HS-27A (cell line): ENCODE measurements at regions not wholly inside any gene's neighbourhood (a gene's known extent, or its start where the extent isn't known, plus 50 kb on each side); places are given as distances from the start of the nearest gene placed in this dataset.

Source experiments
- DNase-seq: peaks from one replicate; pipeline ENCODE4 v3.0.0-alpha.2; 2012; ENCODE audit warnings: low read depth, missing footprints

DNA sequence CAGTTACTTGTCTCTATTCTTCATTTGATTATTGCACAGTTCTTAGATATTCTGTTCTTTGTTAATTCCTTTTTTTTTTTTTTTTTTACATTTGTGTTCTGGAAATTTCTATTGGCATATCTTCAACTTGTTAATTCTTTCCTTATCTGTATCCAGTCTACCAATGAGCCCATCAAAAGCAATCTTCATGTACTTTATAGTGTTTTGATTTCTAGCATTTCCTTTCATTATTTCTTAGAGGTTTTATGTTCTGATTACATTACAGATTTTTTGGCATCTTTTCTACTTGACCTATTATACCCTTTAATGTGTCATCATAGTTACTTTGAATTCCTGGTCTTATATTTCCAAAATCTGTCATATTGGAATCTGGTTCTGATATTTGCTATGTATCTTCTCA is 2194.8 kb downstream of the PCDH9 start:
- no peak for DNase-seq

DNA sequence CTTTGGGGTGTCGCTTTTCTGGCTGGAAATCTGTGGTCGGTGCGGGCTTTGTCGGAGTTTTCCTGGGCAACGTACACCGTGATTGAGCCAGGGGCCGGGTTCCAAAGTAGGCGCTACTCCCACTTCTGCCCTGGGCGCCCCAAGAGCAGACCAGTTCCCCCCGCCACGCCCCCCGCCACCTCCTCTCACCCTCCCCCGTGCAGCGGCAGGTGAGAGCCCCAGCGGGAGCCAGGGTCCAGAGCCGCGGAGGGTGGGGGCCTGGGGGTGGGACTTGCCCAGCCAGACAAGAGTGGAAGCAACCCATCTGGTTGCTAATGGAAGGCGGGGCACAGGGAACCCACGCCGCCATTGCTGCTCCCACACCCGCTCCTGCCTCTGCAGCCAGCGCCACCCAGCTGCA is 2195.9 kb downstream of the PCDH9 start:
- DNase-seq = no peak

DNA sequence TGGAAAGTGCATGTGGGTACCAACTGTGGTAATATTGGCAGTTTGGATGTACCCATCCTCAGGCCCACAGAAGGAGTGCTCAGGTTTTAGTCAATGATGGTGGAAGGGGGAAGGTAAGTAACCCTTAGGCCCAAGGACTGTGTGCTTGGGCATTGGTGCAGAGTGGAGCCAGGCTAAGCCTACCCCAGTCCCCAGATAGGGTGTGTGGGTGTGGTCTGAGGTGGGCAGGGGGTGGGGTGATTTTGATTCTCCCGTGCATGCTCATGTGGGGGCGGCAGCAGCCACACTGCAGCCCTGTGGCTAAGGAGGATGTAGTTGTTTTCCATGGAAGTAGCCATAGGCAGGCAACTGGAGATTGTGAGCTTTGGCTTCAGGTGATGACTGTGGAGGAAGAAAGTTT is 2197.3 kb downstream of the PCDH9 start:
- DNase-seq = no peak

- DNase-seq = no peak
Observed at GRCh38 chr13:65028101-65028500, 2202.0 kb downstream of the PCDH9 start.

GRCh38 chr13:65026505-65026904 is 2203.6 kb downstream of the PCDH9 start:
- no peak for DNase-seq

GRCh38 chr13:65011378-65011777 is 2218.8 kb downstream of the PCDH9 start:
- DNase-seq = no peak

GRCh38 chr13:64997438-64997837 is 2232.7 kb downstream of the PCDH9 start:
- no peak for DNase-seq

DNA sequence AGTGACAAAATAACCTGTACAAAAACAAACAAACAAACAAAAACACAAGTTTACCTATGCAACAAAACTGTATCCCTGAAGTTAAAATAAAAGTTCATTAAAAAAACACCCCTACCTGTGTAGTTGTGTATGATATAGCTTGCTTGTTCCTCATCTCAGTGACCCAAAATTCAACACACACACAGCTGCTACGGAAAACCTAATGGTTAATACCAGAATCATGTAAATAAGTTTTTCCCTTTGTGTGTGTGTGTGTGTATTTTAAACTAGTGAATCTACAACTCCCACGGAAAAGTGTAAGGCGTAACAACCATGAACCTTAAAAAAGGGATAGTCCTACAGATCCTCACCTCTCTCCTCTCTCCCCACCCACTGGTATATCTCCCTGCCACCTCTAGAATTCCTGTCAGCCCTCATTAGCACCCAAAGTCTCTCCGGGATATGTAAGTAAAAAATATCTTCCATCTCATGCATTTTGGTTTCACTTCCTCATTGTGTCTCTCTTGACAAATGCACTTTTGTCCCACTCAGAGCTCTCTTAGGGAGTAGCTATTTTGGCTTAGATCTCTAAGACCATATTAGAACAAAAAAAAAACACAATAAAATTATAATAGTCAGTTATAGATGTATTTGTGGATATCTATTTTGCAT is 2236.5 kb downstream of the PCDH9 start:
- no peak for DNase-seq

- DNase-seq = peak; percentile 12
Observed at GRCh38 chr13:64992314-64992713, 2237.8 kb downstream of the PCDH9 start.

- DNase-seq = no peak
Observed at GRCh38 chr13:64985075-64985474, 2245.1 kb downstream of the PCDH9 start.

DNA sequence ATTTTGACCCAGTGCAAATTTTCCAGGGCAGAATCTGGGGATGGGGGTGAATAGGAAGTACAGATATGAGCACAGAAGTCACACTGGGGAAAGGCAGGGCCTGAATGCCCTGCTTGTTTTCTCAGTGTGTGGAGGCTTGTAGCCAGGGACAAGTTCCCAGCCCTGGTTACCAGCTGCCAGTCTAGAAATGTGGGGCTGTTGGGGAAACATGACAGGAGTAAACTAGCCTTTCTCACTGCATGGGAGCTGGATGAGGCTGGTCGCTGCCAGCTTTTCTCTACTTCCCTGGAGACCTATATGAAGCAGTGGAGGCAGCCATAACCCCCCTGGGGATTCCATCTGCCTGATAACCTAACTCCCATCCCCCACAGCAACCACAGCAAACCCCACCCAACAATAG is 2267.7 kb downstream of the PCDH9 start:
- DNase-seq = no peak

GRCh38 chr13:64959276-64959675 is 2270.9 kb downstream of the PCDH9 start:
- no peak for DNase-seq

GRCh38 chr13:64958106-64958505 is 2272.0 kb downstream of the PCDH9 start:
- no peak for DNase-seq

DNA sequence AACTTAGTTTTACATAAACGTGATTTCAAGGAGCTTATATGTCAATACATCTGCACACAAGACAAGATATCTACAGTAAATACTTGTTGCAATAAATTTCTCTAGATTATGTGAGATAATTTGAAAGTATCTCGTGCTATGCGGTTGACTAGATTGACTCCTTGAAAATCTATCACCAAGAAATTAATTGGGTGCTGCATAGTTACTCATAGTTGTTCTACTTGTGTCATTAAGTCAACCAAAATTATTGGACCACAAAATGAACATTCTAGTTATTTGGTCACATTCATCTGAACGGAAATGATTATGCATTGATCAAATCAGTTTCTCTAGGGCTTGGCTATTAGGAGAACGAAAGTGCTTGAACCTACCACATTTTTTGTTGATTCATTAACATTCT is 2291.5 kb downstream of the PCDH9 start:
- DNase-seq = no peak

DNA sequence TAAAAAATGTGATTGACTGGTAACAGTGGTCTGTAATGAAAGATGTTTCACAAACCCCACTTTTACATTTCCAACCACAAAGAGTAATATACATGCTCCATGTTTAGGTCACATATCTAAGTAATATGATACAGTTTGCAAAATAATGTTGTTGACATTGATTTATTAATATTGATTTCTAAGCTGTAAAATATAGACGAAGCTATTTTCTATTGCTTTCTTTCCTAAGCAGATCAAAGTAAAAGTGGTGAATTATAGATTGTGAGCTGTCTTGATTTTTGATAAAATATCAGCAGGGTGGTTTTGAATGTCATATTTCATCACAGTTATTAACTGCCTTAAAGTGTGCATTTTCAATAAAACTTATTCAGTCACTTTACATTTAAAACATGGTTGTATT is 2292.8 kb downstream of the PCDH9 start:
- DNase-seq = no peak

GRCh38 chr13:64936879-64937278 is 2293.3 kb downstream of the PCDH9 start:
- DNase-seq = no peak

GRCh38 chr13:64935441-64935840 is 2294.7 kb downstream of the PCDH9 start:
- no peak for DNase-seq

DNA sequence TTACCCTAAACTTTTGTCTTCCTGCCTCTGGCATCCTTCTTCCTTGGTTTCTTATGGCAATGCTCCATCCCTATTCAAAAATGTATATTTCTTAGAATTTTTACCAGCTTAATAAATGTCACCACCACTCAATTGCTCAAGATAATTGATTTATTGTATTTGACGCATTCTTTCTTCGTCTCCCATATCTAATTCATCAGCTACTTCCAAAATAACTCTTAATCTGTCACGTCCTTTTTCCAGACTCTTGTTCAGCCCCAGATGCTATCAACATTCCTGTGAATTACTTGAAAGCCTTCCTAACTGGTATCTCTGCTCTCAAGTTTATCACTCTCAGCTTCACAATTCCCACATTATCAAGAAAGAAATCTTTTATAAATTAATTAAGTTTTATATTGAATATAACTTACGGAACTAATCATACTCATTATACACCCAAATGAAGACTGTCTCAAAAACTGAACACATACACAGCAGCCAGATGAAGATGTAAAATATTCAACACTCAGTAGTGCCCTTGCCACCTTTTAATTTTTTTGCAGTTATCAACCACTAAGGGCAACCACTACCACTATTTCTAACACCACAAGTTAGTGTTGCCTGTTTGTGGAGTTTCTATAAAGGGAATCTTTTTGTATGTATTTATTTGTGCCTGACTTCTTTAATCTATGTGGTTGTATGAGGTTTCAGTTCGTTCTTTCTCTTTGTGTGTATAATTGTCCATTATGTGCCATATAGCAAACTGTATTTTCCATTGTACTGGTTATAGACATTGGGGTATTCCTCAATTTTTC is 2295.4 kb downstream of the PCDH9 start:
- no peak for DNase-seq

DNA sequence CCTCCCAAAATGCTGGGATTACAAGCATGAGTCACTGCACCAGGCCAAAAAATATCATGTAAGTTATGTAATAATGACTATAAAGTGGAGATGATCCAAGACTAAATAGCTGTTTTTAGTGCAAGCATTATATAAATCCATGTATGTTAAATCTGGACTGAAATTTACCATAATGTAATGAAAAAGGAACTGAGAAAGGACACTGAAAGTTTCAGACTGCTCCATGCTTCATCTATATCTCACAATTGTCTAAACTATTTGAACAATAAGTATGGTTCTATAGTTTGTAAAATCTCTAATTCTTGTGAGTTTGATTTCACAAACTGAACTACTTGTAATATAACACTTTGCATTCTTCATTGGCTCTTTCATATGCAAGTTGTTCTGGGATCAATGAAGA is 2299.5 kb downstream of the PCDH9 start:
- DNase-seq = no peak

GRCh38 chr13:64928696-64929499 is 2301.2 kb downstream of the PCDH9 start:
- DNase-seq = peak; percentile 35

GRCh38 chr13:64925727-64926126 is 2304.4 kb downstream of the PCDH9 start:
- no peak for DNase-seq

DNA sequence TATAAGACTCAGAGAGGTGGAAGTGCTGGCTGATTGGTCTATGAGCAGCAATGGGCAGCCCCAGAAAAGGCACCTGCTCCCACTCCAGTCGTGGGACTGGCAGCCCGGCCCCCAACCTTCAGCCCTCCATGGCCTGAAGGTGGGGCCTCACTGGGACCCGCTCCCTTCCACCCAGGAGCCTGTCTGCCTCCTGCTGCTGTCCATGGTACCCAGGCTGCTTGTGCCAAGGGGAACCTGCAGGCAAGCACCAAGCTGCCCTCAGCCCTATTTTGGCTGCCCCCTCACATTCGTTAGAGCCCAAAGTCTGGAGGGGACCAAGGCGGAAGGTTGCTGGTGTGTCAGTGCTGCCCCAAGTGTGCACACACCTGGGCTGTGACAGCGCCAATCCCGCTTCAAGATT is 2304.9 kb downstream of the PCDH9 start:
- DNase-seq = no peak

DNA sequence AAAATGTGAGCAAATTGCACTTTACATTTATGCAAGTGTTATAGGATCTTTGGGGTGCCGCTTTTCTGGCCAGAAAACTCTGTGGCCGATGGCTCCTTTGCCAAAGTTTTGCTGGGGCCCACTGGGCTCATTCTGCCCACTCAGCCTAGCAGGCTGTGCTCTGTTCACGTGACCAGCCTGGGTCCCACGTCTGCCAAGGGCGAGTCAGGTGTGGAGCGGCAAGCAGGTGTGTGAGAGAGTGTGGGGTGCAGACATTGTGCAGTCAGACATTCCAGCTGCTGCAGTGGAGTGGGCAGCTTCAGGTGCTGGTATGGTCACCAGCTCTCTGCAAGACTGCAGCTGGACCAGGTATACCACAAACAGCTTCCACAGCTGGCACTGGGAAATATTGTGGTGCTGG is 2305.7 kb downstream of the PCDH9 start:
- DNase-seq = no peak
